Fibroblast of lung (primary cell): ENCODE measurements at regions not wholly inside any gene's neighbourhood (a gene's known extent, or its start where the extent isn't known, plus 50 kb on each side); places are given as distances from the start of the nearest gene placed in this dataset.
A peak's percentile ranks its signal among the peaks of the same experiment; 100 is the strongest.

ENCODE experiments used
- DNase-seq, 2 donors: peaks; one replicate each; pipeline versions ENCODE4 v3.0.0 to v3.0.0-alpha.2; 2010; ENCODE audit warnings: low read depth in 2 of 2
- H2AFZ ChIP-seq: 2 replicates; pipeline ENCODE4 v1.5.1; 2012; ENCODE audit warnings: low read length, control low read depth, inconsistent platforms
- H3K27ac ChIP-seq: 2 replicates; pipeline ENCODE4 v1.5.1; 2011; ENCODE audit warnings: low read length, control low read depth; ENCODE audit not compliant: insufficient read depth
- H3K27me3 ChIP-seq: 2 replicates; pipeline ENCODE4 v1.5.1; 2011; ENCODE audit warnings: mild to moderate bottlenecking, low read length; ENCODE audit not compliant: control insufficient read depth, insufficient read depth
- H3K36me3 ChIP-seq: 2 replicates; pipeline ENCODE4 v1.5.1; 2011; ENCODE audit warnings: low read length; ENCODE audit not compliant: control insufficient read depth, insufficient read depth
- H3K4me1 ChIP-seq: 2 replicates; pipeline ENCODE4 v1.5.1; 2011; ENCODE audit warnings: low read length; ENCODE audit not compliant: control insufficient read depth, insufficient read depth; ENCODE audit errors: extremely low read depth
- H3K4me2 ChIP-seq: 2 replicates; pipeline ENCODE4 v1.5.1; 2011; ENCODE audit warnings: low read length, control low read depth; ENCODE audit not compliant: insufficient read depth; ENCODE audit errors: extremely low read depth
- H3K4me3 ChIP-seq, 4 experiments: fragments of 200-600 bp in 1 of 4; sonication (generic) in 1 of 4; replicated peaks in 1 of 4; 2 replicates each; pipeline ENCODE4 v1.5.1; 2011 to 2016; ENCODE audit warnings: low read length in 4 of 4, low read depth in 3 of 4, mild to moderate bottlenecking in 3 of 4, control low read depth in 2 of 4, inconsistent platforms in 1 of 4, mixed read lengths in 1 of 4; ENCODE audit not compliant: insufficient read depth in 1 of 4; ENCODE audit errors: control extremely low read depth in 1 of 4
- H3K79me2 ChIP-seq: 2 replicates; pipeline ENCODE4 v1.5.1; 2012; ENCODE audit warnings: mild to moderate bottlenecking, low read length, inconsistent platforms; ENCODE audit not compliant: control insufficient read depth, insufficient read depth
- H3K9ac ChIP-seq: 2 replicates; pipeline ENCODE4 v1.5.1; 2011; ENCODE audit warnings: mild to moderate bottlenecking, low read length, control low read depth; ENCODE audit not compliant: insufficient read depth
- H3K9me3 ChIP-seq: 2 replicates; pipeline ENCODE4 v1.5.1; 2012; ENCODE audit warnings: low read depth, low read length; ENCODE audit not compliant: control insufficient read depth, insufficient read depth
- H4K20me1 ChIP-seq: 2 replicates; pipeline ENCODE4 v1.5.1; 2011; ENCODE audit warnings: low read length; ENCODE audit not compliant: control insufficient read depth, insufficient read depth; ENCODE audit errors: extremely low read depth
- EZH2 ChIP-seq: IDR thresholded peaks from 2 replicates; pipeline ENCODE4 v1.5.1; 2012; ENCODE audit warnings: low read length, control low read depth, mild to moderate bottlenecking; ENCODE audit errors: missing control alignments
- TF ChIP-seq, protein P1 (sequence below), 2 donors: IDR thresholded peaks in 1 of 2; conservative IDR thresholded peaks in 1 of 2; 1 replicate in 1 of 2; 2 replicates in 1 of 2; pipeline ENCODE4 v1.5.1; 2011 to 2012; ENCODE audit warnings: low read length in 2 of 2, control low read depth in 1 of 2, inconsistent platforms in 1 of 2, low read depth in 1 of 2, mild to moderate bottlenecking in 1 of 2

DNA sequence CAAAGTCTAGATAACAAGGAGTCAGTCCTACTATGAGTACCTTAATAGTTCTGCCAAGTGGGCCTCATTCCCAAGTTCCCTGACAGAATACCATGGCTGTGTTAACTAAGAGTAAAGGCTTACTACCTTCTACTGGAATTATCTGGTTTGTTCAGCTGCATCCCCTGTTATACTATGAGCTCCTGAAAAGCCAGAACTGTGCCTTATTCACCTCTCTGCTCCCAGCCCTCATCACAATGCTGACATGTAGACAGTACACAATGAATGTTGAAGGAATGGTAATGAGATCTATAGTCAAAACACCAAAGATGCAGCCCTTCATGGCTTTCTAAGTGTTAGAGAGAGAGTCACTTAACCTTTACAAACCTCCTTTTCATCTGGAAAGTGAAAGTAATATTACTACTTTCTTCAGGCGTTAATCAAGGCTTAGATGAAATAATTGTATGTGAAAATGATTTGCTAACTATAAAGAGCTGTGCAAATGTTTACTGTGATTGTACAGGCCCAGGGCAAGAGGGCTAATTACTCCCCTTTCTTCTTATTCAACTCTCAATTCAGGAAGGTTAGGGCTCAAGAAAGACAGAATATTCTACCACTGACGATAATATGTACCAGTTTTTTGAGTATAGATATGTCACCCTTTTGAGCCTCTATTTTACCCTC lies 70.3 kb upstream of the MROH9 start:
- peaks cover 3% of the 10 kb centered on the region for H3K4me1 ChIP-seq
- H3K4me3 ChIP-seq = no peak overlapping the region
- TF ChIP-seq EZH2 = no peak
- TF ChIP-seq, protein P1, sequence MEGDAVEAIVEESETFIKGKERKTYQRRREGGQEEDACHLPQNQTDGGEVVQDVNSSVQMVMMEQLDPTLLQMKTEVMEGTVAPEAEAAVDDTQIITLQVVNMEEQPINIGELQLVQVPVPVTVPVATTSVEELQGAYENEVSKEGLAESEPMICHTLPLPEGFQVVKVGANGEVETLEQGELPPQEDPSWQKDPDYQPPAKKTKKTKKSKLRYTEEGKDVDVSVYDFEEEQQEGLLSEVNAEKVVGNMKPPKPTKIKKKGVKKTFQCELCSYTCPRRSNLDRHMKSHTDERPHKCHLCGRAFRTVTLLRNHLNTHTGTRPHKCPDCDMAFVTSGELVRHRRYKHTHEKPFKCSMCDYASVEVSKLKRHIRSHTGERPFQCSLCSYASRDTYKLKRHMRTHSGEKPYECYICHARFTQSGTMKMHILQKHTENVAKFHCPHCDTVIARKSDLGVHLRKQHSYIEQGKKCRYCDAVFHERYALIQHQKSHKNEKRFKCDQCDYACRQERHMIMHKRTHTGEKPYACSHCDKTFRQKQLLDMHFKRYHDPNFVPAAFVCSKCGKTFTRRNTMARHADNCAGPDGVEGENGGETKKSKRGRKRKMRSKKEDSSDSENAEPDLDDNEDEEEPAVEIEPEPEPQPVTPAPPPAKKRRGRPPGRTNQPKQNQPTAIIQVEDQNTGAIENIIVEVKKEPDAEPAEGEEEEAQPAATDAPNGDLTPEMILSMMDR (conservative IDR thresholded peaks at IDR 0.05 in 1 of 2, IDR thresholded peaks at IDR 0.05 in 1 of 2; ENCODE audit: low read depth in 1 of 2, low read length in 2 of 2) = no peak
- H3K79me2 ChIP-seq = no peaks in the 10 kb centered on the region
- H3K27ac ChIP-seq = no peak overlapping the region
- no peaks in the 10 kb centered on the region for H4K20me1 ChIP-seq
- no peak overlapping the region for H3K9ac ChIP-seq
- no peaks in the 10 kb centered on the region for H3K36me3 ChIP-seq
- DNase-seq = no peak
- peak overlapping the region; percentile 52 for H3K4me2 ChIP-seq
- H3K9me3 ChIP-seq = no peaks in the 10 kb centered on the region
- H2AFZ ChIP-seq = peak overlapping the region; percentile 68
- H3K27me3 ChIP-seq = no peaks in the 10 kb centered on the region

DNA sequence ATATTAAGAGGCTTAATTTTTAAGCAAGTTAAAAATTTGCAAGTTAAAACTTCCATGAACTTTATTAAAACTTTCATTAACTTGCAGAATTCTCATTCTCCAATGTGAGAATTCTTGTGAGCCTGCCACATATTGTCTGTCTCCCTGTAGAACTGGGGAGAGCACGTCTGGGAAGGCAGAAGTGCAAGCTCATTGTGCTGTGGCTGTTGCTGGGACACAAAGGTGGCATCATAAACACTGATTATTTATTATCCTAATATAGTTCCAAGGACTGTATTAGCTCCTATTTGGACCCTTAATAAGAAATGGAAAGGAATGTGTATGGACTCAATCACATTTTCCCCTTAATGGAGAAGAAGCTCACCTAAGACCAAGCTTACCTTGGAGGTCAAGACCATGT lies 68.7 kb upstream of the MROH9 start:
- peaks cover 3% of the 10 kb centered on the region for H3K4me1 ChIP-seq
- no peak overlapping the region for H3K4me2 ChIP-seq
- H3K9me3 ChIP-seq = no peaks in the 10 kb centered on the region
- no peak for TF ChIP-seq EZH2
- TF ChIP-seq, protein P1 (conservative IDR thresholded peaks at IDR 0.05 in 1 of 2, IDR thresholded peaks at IDR 0.05 in 1 of 2; ENCODE audit: low read depth in 1 of 2, low read length in 2 of 2) = no peak
- H3K9ac ChIP-seq = no peak overlapping the region
- H3K27me3 ChIP-seq = no peaks in the 10 kb centered on the region
- H3K27ac ChIP-seq = no peak overlapping the region
- no peak overlapping the region for H2AFZ ChIP-seq
- no peak overlapping the region for H3K4me3 ChIP-seq
- no peaks in the 10 kb centered on the region for H4K20me1 ChIP-seq
- no peak for DNase-seq
- no peaks in the 10 kb centered on the region for H3K79me2 ChIP-seq
- H3K36me3 ChIP-seq = no peaks in the 10 kb centered on the region

DNA sequence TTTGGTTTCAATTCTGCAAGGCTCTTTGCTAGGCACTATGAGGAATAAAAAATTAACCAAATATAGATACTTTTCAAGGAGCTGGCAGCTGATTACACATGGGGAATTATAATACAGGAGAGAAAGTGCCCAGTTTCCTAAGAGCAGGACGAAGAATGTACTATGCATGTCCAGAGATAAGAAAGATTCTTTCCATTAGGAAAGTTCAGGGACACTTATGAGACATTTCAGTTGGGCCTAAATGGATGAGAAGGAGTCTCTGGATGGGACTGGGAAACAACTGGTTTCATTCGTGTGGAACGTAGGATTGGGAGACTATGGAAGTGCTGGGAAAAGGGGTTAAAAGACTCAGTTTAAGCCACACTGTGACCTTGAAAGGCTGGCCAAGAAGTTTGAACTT lies 63.5 kb upstream of the MROH9 start:
- Histone ChIP-seq H3K27ac (no peak overlapping the region), H3K4me2 (no peak overlapping the region), H3K27me3 (no peaks in the 10 kb centered on the region), H3K36me3 (no peaks in the 10 kb centered on the region), H4K20me1 (no peaks in the 10 kb centered on the region), H3K79me2 (no peaks in the 10 kb centered on the region), H2AFZ (peak overlapping the region; percentile 37), H3K4me1 (no peaks in the 10 kb centered on the region), H3K9me3 (no peaks in the 10 kb centered on the region), H3K9ac (no peak overlapping the region), H3K4me3 (no peak overlapping the region)
- DNase-seq = no peak
- no peak for TF ChIP-seq EZH2
- TF ChIP-seq, protein P1 (conservative IDR thresholded peaks at IDR 0.05 in 1 of 2, IDR thresholded peaks at IDR 0.05 in 1 of 2; ENCODE audit: low read depth in 1 of 2, low read length in 2 of 2) = no peak
